BLaER1 (cell line): ENCODE measurements at regions not wholly inside any gene's neighbourhood (a gene's known extent, or its start where the extent isn't known, plus 50 kb on each side); places are given as distances from the start of the nearest gene placed in this dataset.

Source experiments
- H3K27ac ChIP-seq: shearing (Covaris generic); formaldehyde crosslinking; 2 replicates; pipeline ENCODE4 v1.8.1; 2022
- H3K27me3 ChIP-seq: shearing (Covaris generic); formaldehyde crosslinking; 2 replicates; pipeline ENCODE4 v1.8.1; 2022
- H3K36me3 ChIP-seq: shearing (Covaris generic); formaldehyde crosslinking; 2 replicates; pipeline ENCODE4 v1.8.1; 2022
- H3K4me1 ChIP-seq: shearing (Covaris generic); formaldehyde crosslinking; 2 replicates; pipeline ENCODE4 v1.8.1; 2022
- H3K4me2 ChIP-seq: shearing (Covaris generic); formaldehyde crosslinking; 2 replicates; pipeline ENCODE4 v1.8.1; 2022
- H3K4me3 ChIP-seq: shearing (Covaris generic); formaldehyde crosslinking; 2 replicates; pipeline ENCODE4 v1.8.1; 2022
- H3K9ac ChIP-seq: shearing (Covaris generic); formaldehyde crosslinking; 2 replicates; pipeline ENCODE4 v1.8.1; 2022
- H3K9me3 ChIP-seq: shearing (Covaris generic); formaldehyde crosslinking; 2 replicates; pipeline ENCODE4 v1.8.1; 2022
- H4K20me1 ChIP-seq: shearing (Covaris generic); formaldehyde crosslinking; 2 replicates; pipeline ENCODE4 v1.8.1; 2022
- Cebpa-rat ChIP-seq: shearing (Covaris generic); IDR thresholded peaks from 2 replicates; pipeline ENCODE4 v1.8.1; 2022

DNA sequence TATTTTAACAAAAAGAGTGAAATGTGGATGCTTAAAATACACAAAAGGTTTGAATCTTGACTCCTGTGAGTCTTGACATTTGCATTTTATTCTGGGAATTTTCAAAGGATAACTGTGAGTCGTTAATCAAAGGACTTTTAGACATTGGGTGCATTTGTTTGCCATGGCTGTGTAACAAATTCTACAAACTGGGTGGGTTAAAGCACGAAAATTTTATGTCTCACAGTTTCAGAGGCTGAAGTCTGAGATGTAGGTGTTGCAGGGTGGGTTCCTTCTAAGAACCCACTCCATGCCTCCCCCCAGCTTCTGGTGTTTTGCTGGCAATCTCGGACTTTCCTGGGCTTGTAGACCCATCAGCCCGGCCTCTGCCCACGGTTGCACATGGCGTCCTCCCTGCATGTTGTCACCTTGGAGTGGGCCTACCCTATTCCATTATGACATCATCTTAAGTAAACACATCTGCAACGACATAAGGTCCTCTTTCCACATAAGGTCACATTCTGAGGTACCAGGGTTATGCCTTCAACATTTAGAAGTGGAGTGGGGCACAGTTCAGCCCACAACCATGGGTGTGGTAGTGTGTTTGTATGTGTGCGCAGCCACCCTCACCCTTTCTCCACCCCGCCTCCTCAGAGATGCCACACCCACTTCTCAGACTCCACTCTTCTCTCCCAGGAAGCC lies 113.1 kb downstream of the FOXA2 start:
- no peak overlapping the region for H3K4me2 ChIP-seq

DNA sequence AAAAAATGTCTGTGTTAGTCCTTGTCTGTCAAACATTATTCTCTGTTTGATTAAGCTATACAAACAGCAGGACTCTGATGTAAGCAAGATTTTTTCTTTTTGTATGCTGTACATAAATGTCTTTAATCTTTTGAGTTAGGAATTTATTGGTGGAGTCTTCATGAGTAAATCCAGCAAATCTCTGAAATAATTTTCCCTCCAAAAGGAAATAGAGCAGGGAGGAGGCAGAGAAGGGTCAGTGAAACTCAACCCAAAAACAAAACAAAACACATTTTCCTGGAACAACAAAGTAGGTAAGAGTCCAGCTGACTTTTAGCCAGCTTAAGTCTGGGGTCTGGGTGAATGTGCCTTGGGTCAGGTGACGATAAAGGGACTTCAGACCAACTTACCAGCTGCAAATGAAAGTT lies 113.7 kb downstream of the FOXA2 start:
- Histone ChIP-seq H3K27me3 (no peaks in the 10 kb centered on the region), H3K4me2 (no peak overlapping the region)

More for the DNA sequence above, 113.1 kb downstream of the FOXA2 start:
- TF ChIP-seq Cebpa-rat = no peak
- Histone ChIP-seq H3K9ac (no peak overlapping the region), H3K27me3 (no peaks in the 10 kb centered on the region), H4K20me1 (no peaks in the 10 kb centered on the region), H3K9me3 (no peaks in the 10 kb centered on the region; the same call in 1 of the 2 replicates), H3K4me1 (peaks cover 17% of the 10 kb centered on the region), H3K27ac (no peak overlapping the region), H3K4me3 (no peak overlapping the region), H3K36me3 (no peaks in the 10 kb centered on the region)

DNA sequence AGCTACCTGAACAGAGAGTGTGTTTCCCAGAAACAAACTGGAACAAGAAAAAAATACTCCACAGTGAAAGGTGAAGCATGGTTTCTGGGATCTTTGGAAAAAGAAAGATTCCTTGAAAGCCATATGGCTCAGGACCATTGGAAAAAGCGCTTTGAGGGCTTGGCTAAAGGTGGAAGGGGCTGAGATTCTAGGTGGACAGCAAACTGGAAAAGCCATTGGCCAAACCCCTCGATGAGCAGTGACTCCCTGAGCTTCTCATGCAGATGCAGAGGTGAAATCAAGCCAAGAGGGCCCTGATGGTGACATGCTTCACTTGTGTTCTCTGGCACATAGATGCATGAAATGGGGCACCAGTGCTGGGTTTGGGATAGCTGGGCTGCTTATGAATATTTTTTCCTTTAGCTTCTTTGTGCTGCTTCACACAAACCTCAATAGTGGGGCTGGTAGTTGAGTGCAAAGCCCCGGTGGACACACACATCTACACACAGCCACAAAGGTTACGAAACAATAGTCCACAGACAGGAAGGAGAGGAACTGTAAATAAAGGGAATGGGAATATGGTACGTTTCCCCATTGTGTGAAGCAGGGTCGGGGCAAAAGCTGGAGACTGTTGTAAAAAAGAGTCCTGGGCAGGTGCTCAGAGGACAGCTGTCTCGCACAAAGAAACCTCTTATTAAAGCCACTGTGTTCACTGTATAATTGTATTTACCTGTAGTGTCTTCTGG lies 117.8 kb downstream of the FOXA2 start:
- no peak for TF ChIP-seq Cebpa-rat
- Histone ChIP-seq H3K9me3 (no peaks in the 10 kb centered on the region), H3K36me3 (no peaks in the 10 kb centered on the region), H3K4me2 (no peak overlapping the region), H3K4me1 (no peaks in the 10 kb centered on the region), H3K4me3 (no peak overlapping the region), H3K9ac (no peak overlapping the region), H3K27ac (no peak overlapping the region), H4K20me1 (no peaks in the 10 kb centered on the region), H3K27me3 (no peaks in the 10 kb centered on the region)

More for the DNA sequence above, 113.7 kb downstream of the FOXA2 start:
- TF ChIP-seq Cebpa-rat = no peak
- Histone ChIP-seq H4K20me1 (no peaks in the 10 kb centered on the region), H3K27ac (no peak overlapping the region), H3K9me3 (no peaks in the 10 kb centered on the region), H3K4me3 (no peak overlapping the region), H3K4me1 (peaks cover 17% of the 10 kb centered on the region), H3K36me3 (no peaks in the 10 kb centered on the region), H3K9ac (no peak overlapping the region)

DNA sequence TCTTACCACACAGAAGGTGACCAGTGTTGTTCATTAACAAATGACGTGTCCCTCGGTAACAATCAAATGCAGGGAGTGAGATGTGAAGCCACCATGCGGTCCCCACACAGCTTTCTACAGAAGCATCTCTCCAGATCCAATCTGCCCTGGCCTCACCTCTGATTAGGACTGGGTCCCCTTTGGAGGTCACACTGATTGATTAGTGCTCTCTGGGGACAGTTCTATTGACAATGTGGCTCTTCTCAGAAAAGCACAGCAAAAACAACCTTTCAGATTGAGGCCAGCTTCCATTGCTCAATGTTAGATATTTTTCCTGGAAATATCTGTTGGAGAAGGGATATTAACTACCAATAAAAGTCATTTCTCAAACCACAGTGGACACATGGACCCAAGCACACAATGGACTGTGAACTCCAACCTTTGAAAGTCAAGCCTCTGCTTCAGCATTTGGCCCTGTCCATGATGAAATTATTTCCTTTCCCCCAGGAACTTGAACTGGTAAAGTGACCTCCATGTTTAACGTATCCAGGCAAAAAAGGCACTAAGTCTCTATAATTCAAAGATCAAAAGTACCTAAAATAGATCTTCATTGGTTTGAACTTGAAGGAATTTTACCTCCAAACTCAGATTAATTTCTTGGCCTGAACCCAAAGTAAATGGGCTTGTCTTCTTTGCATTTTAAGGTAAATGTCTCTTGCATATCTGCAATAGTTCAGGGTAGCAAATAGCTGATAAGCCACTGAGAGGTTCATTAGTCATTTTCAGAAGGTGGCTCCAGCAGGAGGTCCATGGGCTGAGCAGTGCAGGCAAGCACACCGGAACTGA lies 118.5 kb downstream of the FOXA2 start:
- Histone ChIP-seq H4K20me1 (no peaks in the 10 kb centered on the region), H3K27me3 (no peaks in the 10 kb centered on the region), H3K4me3 (no peak overlapping the region), H3K4me1 (no peaks in the 10 kb centered on the region), H3K9me3 (no peaks in the 10 kb centered on the region), H3K27ac (no peak overlapping the region), H3K9ac (no peak overlapping the region), H3K4me2 (no peak overlapping the region), H3K36me3 (no peaks in the 10 kb centered on the region)
- TF ChIP-seq Cebpa-rat = no peak

DNA sequence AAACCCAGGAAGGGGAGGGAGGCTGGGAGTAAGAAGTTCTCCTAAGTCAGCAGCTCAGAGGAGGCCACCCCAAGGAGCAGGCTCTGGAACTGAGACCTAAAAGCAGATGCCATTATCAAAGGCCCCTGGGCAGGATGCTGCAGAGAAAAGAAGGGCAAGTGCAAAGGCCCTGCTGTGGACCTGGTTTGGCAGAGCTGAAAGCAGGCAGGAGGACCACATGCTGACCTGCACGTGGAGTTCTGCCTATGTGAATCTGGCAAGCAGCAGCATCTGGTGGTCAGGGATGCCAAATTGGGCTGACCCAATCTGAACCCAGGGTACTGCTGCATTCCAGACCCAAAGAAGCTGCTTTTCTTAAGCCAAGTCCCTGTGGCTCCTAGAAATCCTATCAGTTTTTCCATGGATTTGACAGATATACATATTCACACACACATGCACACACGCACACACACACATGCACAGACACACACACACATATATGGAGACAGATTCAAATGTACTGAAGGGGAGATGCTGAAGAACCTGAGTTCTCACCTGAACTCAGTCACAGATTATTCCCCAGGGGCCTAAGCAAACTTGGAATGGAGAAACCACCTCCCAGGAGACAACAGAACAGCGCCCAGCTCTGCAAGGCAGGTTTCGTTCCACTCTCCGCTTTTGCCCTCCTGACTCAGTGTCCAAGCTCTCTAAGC lies 119.9 kb downstream of the FOXA2 start:
- no peak overlapping the region for H3K4me3 ChIP-seq
- no peak for TF ChIP-seq Cebpa-rat
- H3K9me3 ChIP-seq = no peaks in the 10 kb centered on the region
- H3K27ac ChIP-seq = no peak overlapping the region
- no peaks in the 10 kb centered on the region for H3K4me1 ChIP-seq
- no peak overlapping the region for H3K9ac ChIP-seq
- H3K27me3 ChIP-seq = no peaks in the 10 kb centered on the region
- no peaks in the 10 kb centered on the region for H4K20me1 ChIP-seq
- no peaks in the 10 kb centered on the region for H3K36me3 ChIP-seq
- H3K4me2 ChIP-seq = no peak overlapping the region

DNA sequence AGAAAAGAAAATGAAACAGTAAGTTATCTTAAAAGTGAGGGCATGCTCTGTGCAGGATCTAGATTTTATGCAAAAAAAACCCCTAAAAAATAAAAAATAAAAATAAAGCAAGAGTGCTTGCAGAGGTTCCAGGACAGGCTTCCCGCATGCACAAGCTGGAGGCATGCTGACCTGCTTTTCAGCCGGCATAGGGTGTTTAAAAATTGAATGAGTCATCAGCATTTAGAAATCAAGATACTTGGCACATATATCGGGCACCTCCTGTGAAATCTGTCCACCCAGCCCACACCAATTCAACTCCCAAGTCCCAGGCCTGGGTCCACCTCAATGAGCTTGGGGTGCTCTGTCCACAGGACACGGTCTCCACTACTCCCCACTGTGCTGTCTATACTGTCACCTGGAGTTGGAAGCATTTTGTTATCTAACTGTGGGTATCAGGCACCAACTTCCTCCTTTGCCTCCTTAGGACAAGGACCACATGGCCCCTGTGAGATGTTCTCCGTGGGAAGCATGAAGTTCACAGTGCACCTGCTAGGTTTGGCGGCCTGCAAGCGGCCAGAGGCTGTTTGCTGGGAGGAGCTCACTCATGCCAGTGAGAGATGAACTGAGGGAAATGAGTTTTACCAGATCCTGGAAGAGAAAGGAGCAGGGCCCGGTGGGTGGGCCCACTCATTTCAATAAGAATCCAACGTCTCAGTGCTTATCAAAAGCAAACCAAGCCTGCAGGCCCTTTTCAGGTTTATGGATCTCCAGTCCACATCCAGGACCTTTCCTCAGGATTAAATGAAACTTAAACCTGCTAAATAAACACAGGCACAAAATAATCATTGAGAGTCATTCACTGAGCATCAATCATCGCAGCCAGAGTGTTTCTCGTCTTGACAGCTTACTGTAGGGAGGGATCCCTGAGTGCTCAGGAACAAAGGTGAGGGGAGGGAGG lies 121.1 kb downstream of the FOXA2 start:
- Histone ChIP-seq H4K20me1 (no peaks in the 10 kb centered on the region), H3K4me1 (no peaks in the 10 kb centered on the region), H3K4me2 (no peak overlapping the region), H3K27ac (no peak overlapping the region), H3K9ac (no peak overlapping the region), H3K27me3 (no peaks in the 10 kb centered on the region), H3K36me3 (no peaks in the 10 kb centered on the region), H3K4me3 (no peak overlapping the region), H3K9me3 (no peaks in the 10 kb centered on the region)
- no peak for TF ChIP-seq Cebpa-rat

DNA sequence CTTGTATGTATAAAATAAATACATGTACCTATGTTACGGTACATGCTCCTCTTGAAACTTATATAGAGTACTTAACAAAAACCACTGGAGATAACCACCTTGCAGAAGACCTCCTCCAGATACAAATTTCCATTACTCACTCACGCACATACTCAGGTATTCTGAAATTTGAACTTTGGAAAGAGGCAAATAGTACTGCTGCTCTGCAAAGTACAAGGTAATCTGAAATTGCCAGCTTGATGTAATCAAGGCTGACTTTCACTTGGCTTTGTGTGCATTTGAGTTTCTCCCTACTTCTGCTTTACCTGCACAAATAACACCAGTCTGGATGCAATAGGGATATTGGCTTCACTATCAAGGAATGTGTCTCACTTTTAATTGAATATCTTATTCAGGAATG lies 123.6 kb downstream of the FOXA2 start:
- H3K9me3 ChIP-seq = no peaks in the 10 kb centered on the region
- H3K4me2 ChIP-seq = no peak overlapping the region
- H3K4me1 ChIP-seq = no peaks in the 10 kb centered on the region
- H3K9ac ChIP-seq = no peak overlapping the region
- H3K4me3 ChIP-seq = no peak overlapping the region
- no peak for TF ChIP-seq Cebpa-rat
- H3K27me3 ChIP-seq = no peaks in the 10 kb centered on the region
- H3K27ac ChIP-seq = no peak overlapping the region
- no peaks in the 10 kb centered on the region for H3K36me3 ChIP-seq
- H4K20me1 ChIP-seq = no peaks in the 10 kb centered on the region

DNA sequence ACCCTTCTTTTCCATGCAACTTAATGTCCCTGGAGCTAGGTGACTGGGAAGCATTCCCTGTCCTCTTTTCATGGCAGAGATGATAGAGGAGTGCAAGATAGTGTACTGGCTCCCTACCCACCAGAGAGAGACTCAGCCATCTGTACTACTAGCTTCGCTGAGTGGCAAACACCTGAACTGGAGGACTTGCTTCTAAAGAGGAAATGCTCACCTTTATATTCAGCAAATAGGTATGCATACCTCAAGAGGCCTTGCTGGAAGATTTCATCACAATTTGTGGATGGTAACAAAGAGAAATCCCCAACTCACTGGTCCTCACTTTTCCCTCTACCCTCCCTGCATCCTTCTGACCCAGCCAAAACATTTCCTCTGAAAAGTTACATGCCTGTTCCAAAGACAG lies 124.1 kb downstream of the FOXA2 start:
- H3K4me1 ChIP-seq = no peaks in the 10 kb centered on the region
- no peaks in the 10 kb centered on the region for H3K36me3 ChIP-seq
- H3K4me3 ChIP-seq = no peak overlapping the region
- H4K20me1 ChIP-seq = no peaks in the 10 kb centered on the region
- H3K27me3 ChIP-seq = no peaks in the 10 kb centered on the region
- H3K9ac ChIP-seq = no peak overlapping the region
- no peak for TF ChIP-seq Cebpa-rat
- no peak overlapping the region for H3K4me2 ChIP-seq
- H3K9me3 ChIP-seq = no peaks in the 10 kb centered on the region
- H3K27ac ChIP-seq = no peak overlapping the region

DNA sequence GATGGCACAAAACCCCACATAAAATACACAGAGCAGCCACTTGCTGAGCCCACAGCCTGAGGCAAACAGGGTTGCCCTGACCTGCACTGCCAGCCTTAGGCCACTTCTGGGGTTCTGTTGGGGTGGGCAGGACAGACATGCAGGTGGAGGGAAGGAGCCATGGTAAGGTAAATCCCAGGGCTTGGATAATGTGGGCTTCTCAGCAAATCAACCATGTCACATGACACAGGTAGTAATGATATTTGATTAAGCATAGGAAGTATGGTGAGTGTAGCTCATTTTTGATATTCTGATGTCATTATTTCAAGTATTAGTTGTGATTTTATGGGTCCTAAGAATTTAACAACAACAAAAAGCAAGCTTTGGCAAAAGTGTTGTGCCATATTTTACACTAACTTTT lies 124.6 kb downstream of the FOXA2 start:
- Histone ChIP-seq H3K9me3 (no peaks in the 10 kb centered on the region), H3K27ac (no peak overlapping the region), H3K36me3 (no peaks in the 10 kb centered on the region), H3K4me3 (no peak overlapping the region), H3K9ac (no peak overlapping the region), H3K27me3 (no peaks in the 10 kb centered on the region), H4K20me1 (no peaks in the 10 kb centered on the region), H3K4me2 (no peak overlapping the region), H3K4me1 (no peaks in the 10 kb centered on the region)
- TF ChIP-seq Cebpa-rat = no peak
